Panc1 (cell line): ENCODE measurements at regions not wholly inside any gene's neighbourhood (a gene's known extent, or its start where the extent isn't known, plus 50 kb on each side); places are given as distances from the start of the nearest gene placed in this dataset.

ENCODE experiments used
- ATAC-seq: fragments of 200-7000 bp; cut with Tn5 transposase; 2 replicates; pipeline ENCODE4 v1.9.1; 2020; ENCODE audit warnings: mild to moderate bottlenecking, moderate library complexity
- BruUV-seq: library from RNA; stranded (reverse); fragments of 400-500 nt; replicated peaks from 2 replicates; lab custom pipeline; 2021; lab: Mats Ljungman, UMichigan
- CTCF ChIA-PET: fragments of 300-600 bp; sonication (Branson Sonifier 250); formaldehyde crosslinking; loops from one replicate; lab custom pipeline; 2022; ENCODE audit warnings: antibody characterized with exemption; lab: Charles Lee
- POLR2A ChIA-PET: fragments of 300-600 bp; sonication (Branson Sonifier 250); formaldehyde crosslinking; loops from one replicate; lab custom pipeline; 2022; ENCODE audit warnings: antibody characterized with exemption; lab: Charles Lee
- DNase-seq: peaks from one replicate; pipeline ENCODE4 v3.0.0-alpha.2; 2010; ENCODE audit warnings: low read depth, low spot score
- H3K27ac ChIP-seq: 2 replicates; pipeline ENCODE4 v1.5.1; 2011; ENCODE audit warnings: mild to moderate bottlenecking, low read length, inconsistent platforms
- H3K27me3 ChIP-seq: fragments of 200-500 bp; sonication (Bioruptor generic); 2 replicates; pipeline ENCODE4 v1.6.0; 2014; ENCODE audit warnings: low read length, inconsistent platforms; ENCODE audit not compliant: control insufficient read depth, insufficient read depth
- H3K36me3 ChIP-seq: fragments of 200-500 bp; sonication (Bioruptor generic); 2 replicates; pipeline ENCODE4 v1.5.1; 2014; ENCODE audit warnings: inconsistent platforms, mild to moderate bottlenecking, low read length, moderate library complexity; ENCODE audit not compliant: control insufficient read depth, insufficient read depth
- H3K4me1 ChIP-seq: 2 replicates; pipeline ENCODE4 v1.5.1; 2011; ENCODE audit warnings: inconsistent platforms, mild to moderate bottlenecking, low read length, moderate library complexity; ENCODE audit not compliant: control insufficient read depth, insufficient read depth
- H3K4me3 ChIP-seq, 2 experiments: 2 replicates each; pipeline ENCODE4 v1.5.1; 2011 to 2012; ENCODE audit warnings: low read depth in 2 of 2, low read length in 2 of 2, mild to moderate bottlenecking in 2 of 2, inconsistent platforms in 1 of 2, moderate library complexity in 1 of 2
- H3K9me3 ChIP-seq: fragments of 200-500 bp; sonication (Bioruptor generic); 2 replicates; pipeline ENCODE4 v1.5.1; 2014; ENCODE audit warnings: low read depth, mild to moderate bottlenecking, inconsistent platforms, low read length, moderate library complexity; ENCODE audit not compliant: control insufficient read depth, insufficient read depth
- POLR2AphosphoS5 ChIP-seq: IDR thresholded peaks from 2 replicates; pipeline ENCODE4 v1.6.1; 2012; ENCODE audit warnings: mild to moderate bottlenecking, low read depth, low read length, moderate library complexity
- SIN3A ChIP-seq: IDR thresholded peaks from 2 replicates; pipeline ENCODE4 v1.6.1; 2012; ENCODE audit warnings: low read depth, mild to moderate bottlenecking, low read length, moderate library complexity, borderline replicate concordance; ENCODE audit not compliant: insufficient read depth
- TCF7L2 ChIP-seq: IDR thresholded peaks from 2 replicates; pipeline ENCODE4 v1.6.1; 2011; ENCODE audit warnings: mild to moderate bottlenecking, low read depth, low read length, inconsistent platforms
- in situ Hi-C: cut with HindIII; loops from 2 replicates; pipeline ENCODE4 v1.10.0; 2016; ENCODE audit warnings: low sequenced_read_pairs, low pct_unique_long_range_greater_than_20kb
- intact Hi-C: fragments of 100-400 bp; cut with micrococcal nuclease; formaldehyde crosslinking; loops from one replicate; pipeline ENCODE4 v1.10.0; 2022; ENCODE audit not compliant: unreplicated experiment
- TF ChIP-seq, protein P1 (sequence below), 2 experiments: IDR thresholded peaks; 2 replicates each; pipeline ENCODE4 v1.6.1; 2011 to 2012; ENCODE audit warnings: low read depth in 2 of 2, control low read depth in 1 of 2, low read length in 1 of 2, mild to moderate bottlenecking in 1 of 2, moderate library complexity in 1 of 2; ENCODE audit not compliant: insufficient read depth in 1 of 2
- TF ChIP-seq, protein P2 (sequence below): fragments of 450-650 bp; IDR thresholded peaks from 2 replicates; pipeline ENCODE4 v1.5.1; 2017; ENCODE audit warnings: mild to moderate bottlenecking

DNA sequence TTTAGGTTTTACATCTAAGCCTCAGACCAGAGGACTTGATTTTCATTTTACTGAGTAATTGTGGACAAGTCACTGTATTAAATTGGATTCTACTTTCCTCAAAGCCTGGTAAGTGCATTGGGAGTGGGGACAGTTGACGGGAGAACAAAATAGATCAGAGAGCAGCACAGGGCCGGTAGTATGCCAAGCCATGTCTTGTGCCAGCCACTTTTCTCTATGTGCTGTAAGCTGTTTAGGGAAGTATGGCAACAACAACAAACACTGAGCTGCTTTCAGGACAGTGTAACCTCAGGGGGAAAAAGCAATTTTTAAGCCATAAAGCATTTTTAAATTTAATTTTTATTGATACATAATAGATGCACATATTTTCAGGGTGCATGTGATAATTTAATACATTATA lies 365.9 kb upstream of the IGFBP3 start:
- ATAC-seq = no peak
- no TSS peak for BruUV-seq
- no peaks in the 10 kb centered on the region for H3K4me1 ChIP-seq
- no peaks in the 10 kb centered on the region for H3K9me3 ChIP-seq
- no peak overlapping the region for H3K4me3 ChIP-seq
- TF ChIP-seq POLR2AphosphoS5 = no peak
- no peak for TF ChIP-seq TCF7L2
- TF ChIP-seq, protein P1, sequence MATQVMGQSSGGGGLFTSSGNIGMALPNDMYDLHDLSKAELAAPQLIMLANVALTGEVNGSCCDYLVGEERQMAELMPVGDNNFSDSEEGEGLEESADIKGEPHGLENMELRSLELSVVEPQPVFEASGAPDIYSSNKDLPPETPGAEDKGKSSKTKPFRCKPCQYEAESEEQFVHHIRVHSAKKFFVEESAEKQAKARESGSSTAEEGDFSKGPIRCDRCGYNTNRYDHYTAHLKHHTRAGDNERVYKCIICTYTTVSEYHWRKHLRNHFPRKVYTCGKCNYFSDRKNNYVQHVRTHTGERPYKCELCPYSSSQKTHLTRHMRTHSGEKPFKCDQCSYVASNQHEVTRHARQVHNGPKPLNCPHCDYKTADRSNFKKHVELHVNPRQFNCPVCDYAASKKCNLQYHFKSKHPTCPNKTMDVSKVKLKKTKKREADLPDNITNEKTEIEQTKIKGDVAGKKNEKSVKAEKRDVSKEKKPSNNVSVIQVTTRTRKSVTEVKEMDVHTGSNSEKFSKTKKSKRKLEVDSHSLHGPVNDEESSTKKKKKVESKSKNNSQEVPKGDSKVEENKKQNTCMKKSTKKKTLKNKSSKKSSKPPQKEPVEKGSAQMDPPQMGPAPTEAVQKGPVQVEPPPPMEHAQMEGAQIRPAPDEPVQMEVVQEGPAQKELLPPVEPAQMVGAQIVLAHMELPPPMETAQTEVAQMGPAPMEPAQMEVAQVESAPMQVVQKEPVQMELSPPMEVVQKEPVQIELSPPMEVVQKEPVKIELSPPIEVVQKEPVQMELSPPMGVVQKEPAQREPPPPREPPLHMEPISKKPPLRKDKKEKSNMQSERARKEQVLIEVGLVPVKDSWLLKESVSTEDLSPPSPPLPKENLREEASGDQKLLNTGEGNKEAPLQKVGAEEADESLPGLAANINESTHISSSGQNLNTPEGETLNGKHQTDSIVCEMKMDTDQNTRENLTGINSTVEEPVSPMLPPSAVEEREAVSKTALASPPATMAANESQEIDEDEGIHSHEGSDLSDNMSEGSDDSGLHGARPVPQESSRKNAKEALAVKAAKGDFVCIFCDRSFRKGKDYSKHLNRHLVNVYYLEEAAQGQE (IDR thresholded peaks at IDR 0.05; ENCODE audit: insufficient read depth in 1 of 2, low read depth in 2 of 2, low read length in 1 of 2) = no peak
- TF ChIP-seq, protein P2, sequence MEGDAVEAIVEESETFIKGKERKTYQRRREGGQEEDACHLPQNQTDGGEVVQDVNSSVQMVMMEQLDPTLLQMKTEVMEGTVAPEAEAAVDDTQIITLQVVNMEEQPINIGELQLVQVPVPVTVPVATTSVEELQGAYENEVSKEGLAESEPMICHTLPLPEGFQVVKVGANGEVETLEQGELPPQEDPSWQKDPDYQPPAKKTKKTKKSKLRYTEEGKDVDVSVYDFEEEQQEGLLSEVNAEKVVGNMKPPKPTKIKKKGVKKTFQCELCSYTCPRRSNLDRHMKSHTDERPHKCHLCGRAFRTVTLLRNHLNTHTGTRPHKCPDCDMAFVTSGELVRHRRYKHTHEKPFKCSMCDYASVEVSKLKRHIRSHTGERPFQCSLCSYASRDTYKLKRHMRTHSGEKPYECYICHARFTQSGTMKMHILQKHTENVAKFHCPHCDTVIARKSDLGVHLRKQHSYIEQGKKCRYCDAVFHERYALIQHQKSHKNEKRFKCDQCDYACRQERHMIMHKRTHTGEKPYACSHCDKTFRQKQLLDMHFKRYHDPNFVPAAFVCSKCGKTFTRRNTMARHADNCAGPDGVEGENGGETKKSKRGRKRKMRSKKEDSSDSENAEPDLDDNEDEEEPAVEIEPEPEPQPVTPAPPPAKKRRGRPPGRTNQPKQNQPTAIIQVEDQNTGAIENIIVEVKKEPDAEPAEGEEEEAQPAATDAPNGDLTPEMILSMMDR = no peak
- TF ChIP-seq SIN3A = no peak
- intact Hi-C loops = no loop called here
- CTCF ChIA-PET = no interaction called here
- H3K27ac ChIP-seq = no peak overlapping the region
- no peaks in the 10 kb centered on the region for H3K36me3 ChIP-seq
- no peaks in the 10 kb centered on the region for H3K27me3 ChIP-seq
- in situ Hi-C loops = no loop called here
- POLR2A ChIA-PET = no interaction called here
- DNase-seq = no peak

DNA sequence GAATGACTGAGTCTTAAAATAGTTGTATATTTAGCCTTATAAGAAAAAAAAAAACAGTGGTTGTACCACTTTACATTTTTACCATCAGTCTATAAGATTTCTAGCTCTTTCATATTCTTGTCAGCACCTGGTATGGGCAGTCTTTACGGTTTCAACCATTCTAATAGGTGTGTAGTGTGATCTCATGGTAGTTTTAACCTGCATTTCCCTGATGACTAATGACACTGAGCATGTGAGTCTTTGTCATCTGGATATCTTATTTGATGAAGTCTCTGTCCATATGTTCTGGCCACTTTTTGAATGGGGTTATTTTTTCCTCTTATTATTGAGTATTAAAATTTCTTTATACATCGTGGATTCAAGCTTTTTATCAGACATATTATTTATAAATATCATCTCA lies 365.3 kb upstream of the IGFBP3 start:
- intact Hi-C loops (no loop called here), in situ Hi-C loops (no loop called here)
- BruUV-seq = no TSS peak
- no peaks in the 10 kb centered on the region for H3K36me3 ChIP-seq
- CTCF ChIA-PET = no interaction called here
- H3K4me3 ChIP-seq = no peak overlapping the region
- no peak overlapping the region for H3K27ac ChIP-seq
- peak; percentile 18 for DNase-seq
- H3K9me3 ChIP-seq = no peaks in the 10 kb centered on the region
- H3K27me3 ChIP-seq = no peaks in the 10 kb centered on the region
- H3K4me1 ChIP-seq = no peaks in the 10 kb centered on the region
- POLR2A ChIA-PET = no interaction called here
- no peak for ATAC-seq
- TF ChIP-seq TCF7L2 (no peak), POLR2AphosphoS5 (no peak), SIN3A (no peak)
- TF ChIP-seq, protein P2 = no peak
- TF ChIP-seq, protein P1 (IDR thresholded peaks at IDR 0.05; ENCODE audit: insufficient read depth in 1 of 2, low read depth in 2 of 2, low read length in 1 of 2) = no peak
